IMR-90 (cell line): ENCODE measurements at regions not wholly inside any gene's neighbourhood (a gene's known extent, or its start where the extent isn't known, plus 50 kb on each side); places are given as distances from the start of the nearest gene placed in this dataset.
A peak's percentile ranks its signal among the peaks of the same experiment; 100 is the strongest.

Source experiments
- ATAC-seq: fragments of 200-7000 bp; cut with Tn5 transposase; 2 replicates; pipeline ENCODE4 v1.9.1; 2020; ENCODE audit warnings: low read depth, mild to moderate bottlenecking, moderate library complexity
- BruUV-seq: library from RNA; stranded (reverse); fragments of 400-500 nt; replicated peaks from 2 replicates; lab custom pipeline; 2021; lab: Mats Ljungman, UMichigan
- CTCF ChIA-PET: fragments of 300-600 bp; formaldehyde crosslinking; extraction: SDS; loops from one replicate; lab custom pipeline; 2021; ENCODE audit warnings: antibody characterized with exemption; lab: Yijun Ruan, JAX
- POLR2A ChIA-PET: fragments of 300-600 bp; sonication (Branson Sonifier 250); formaldehyde crosslinking; loops from one replicate; lab custom pipeline; 2022; ENCODE audit warnings: antibody characterized with exemption; ENCODE audit not compliant: unreplicated experiment; lab: Charles Lee
- DNase-seq: peaks from one replicate; pipeline ENCODE4 v3.0.0; 2013
- H2AFZ ChIP-seq: replicated peaks from 2 replicates; pipeline ENCODE3; 2013; ENCODE audit warnings: low read length, mild to moderate bottlenecking; ENCODE audit not compliant: poor library complexity
- H2AK5ac ChIP-seq: 2 replicates; pipeline ENCODE4 v1.6.1; 2013; ENCODE audit warnings: low read depth, low read length, inconsistent platforms
- H2AK9ac ChIP-seq: replicated peaks from 2 replicates; pipeline ENCODE3; 2013; ENCODE audit warnings: mild to moderate bottlenecking, low read depth, low read length, moderate library complexity; ENCODE audit not compliant: poor library complexity
- H2BK120ac ChIP-seq: 2 replicates; pipeline ENCODE4 v1.6.1; 2013; ENCODE audit warnings: low read depth, low read length, inconsistent platforms
- H2BK15ac ChIP-seq: 3 replicates; pipeline ENCODE4 v1.6.1; 2013; ENCODE audit warnings: low read depth, low read length, inconsistent platforms
- H2BK20ac ChIP-seq: 2 replicates; pipeline ENCODE4 v1.6.1; 2013; ENCODE audit warnings: low read depth, mild to moderate bottlenecking, inconsistent platforms, low read length, moderate library complexity
- H2BK5ac ChIP-seq: 2 replicates; pipeline ENCODE4 v1.6.1; 2013; ENCODE audit warnings: mild to moderate bottlenecking, low read depth, low read length, inconsistent platforms; ENCODE audit not compliant: poor library complexity, severe bottlenecking
- H3K14ac ChIP-seq: replicated peaks from 2 replicates; pipeline ENCODE4 v1.6.1; 2013; ENCODE audit warnings: low read depth, low read length, inconsistent platforms
- H3K18ac ChIP-seq: 2 replicates; pipeline ENCODE4 v1.6.1; 2013; ENCODE audit warnings: low read depth, low read length, control low read depth
- H3K23ac ChIP-seq: 2 replicates; pipeline ENCODE4 v1.6.1; 2013; ENCODE audit warnings: low read depth, low read length, inconsistent platforms
- H3K27ac ChIP-seq: 2 replicates; pipeline ENCODE4 v1.5.1; 2013; ENCODE audit warnings: mild to moderate bottlenecking, control low read depth, low read length; ENCODE audit not compliant: insufficient read depth
- H3K27me3 ChIP-seq: 2 replicates; pipeline ENCODE4 v1.6.1; 2013; ENCODE audit warnings: low read length; ENCODE audit not compliant: control insufficient read depth, insufficient read depth
- H3K36me3 ChIP-seq: 2 replicates; pipeline ENCODE4 v1.6.1; 2013; ENCODE audit warnings: low read length, mixed read lengths; ENCODE audit not compliant: control insufficient read depth, insufficient read depth
- H3K4ac ChIP-seq: 2 replicates; pipeline ENCODE4 v1.6.1; 2013; ENCODE audit warnings: low read depth, low read length, inconsistent platforms
- H3K4me1 ChIP-seq: 2 replicates; pipeline ENCODE4 v1.6.1; 2013; ENCODE audit warnings: low read length, mixed read lengths; ENCODE audit not compliant: control insufficient read depth, insufficient read depth
- H3K4me2 ChIP-seq: 2 replicates; pipeline ENCODE4 v1.6.1; 2013; ENCODE audit warnings: low read depth, mild to moderate bottlenecking, control low read depth, low read length, moderate library complexity
- H3K4me3 ChIP-seq: 2 replicates; pipeline ENCODE4 v1.5.1; 2013; ENCODE audit warnings: low read depth, mild to moderate bottlenecking, control low read depth, low read length, moderate library complexity; ENCODE audit not compliant: insufficient read depth
- H3K56ac ChIP-seq: 2 replicates; pipeline ENCODE4 v1.6.1; 2013; ENCODE audit warnings: low read length, inconsistent platforms; ENCODE audit not compliant: insufficient read depth; ENCODE audit errors: extremely low read depth
- H3K79me1 ChIP-seq, 2 experiments: 2 replicates each; pipeline ENCODE4 v1.6.1; 2013; ENCODE audit warnings: low read length in 2 of 2, inconsistent platforms in 1 of 2, low read depth in 1 of 2
- H3K9ac ChIP-seq: 2 replicates; pipeline ENCODE4 v1.6.1; 2013; ENCODE audit warnings: low read depth, low read length, control low read depth
- H3K9me1 ChIP-seq: 2 replicates; pipeline ENCODE4 v1.6.1; 2013; ENCODE audit warnings: low read length, inconsistent platforms; ENCODE audit not compliant: insufficient read depth
- H3K9me3 ChIP-seq: 2 replicates; pipeline ENCODE4 v1.6.1; 2013; ENCODE audit warnings: low read length; ENCODE audit not compliant: control insufficient read depth, insufficient read depth
- H4K20me1 ChIP-seq: 2 replicates; pipeline ENCODE4 v1.6.1; 2013; ENCODE audit warnings: low read length, inconsistent platforms; ENCODE audit not compliant: insufficient read depth
- H4K5ac ChIP-seq: 2 replicates; pipeline ENCODE4 v1.6.1; 2013; ENCODE audit warnings: mild to moderate bottlenecking, low read depth, low read length, control low read depth
- H4K8ac ChIP-seq, 2 experiments: 2 replicates each; pipeline ENCODE4 v1.6.1; 2013; ENCODE audit warnings: low read depth in 2 of 2, low read length in 2 of 2, control low read depth in 1 of 2, inconsistent platforms in 1 of 2
- H4K91ac ChIP-seq: 2 replicates; pipeline ENCODE4 v1.6.1; 2013; ENCODE audit warnings: low read depth, low read length, inconsistent platforms; ENCODE audit not compliant: insufficient read depth
- FOS ChIP-seq: fragments of 150-350 bp; IDR thresholded peaks from 2 replicates; pipeline ENCODE4 v1.6.1; 2016; ENCODE audit warnings: low read depth, low read length
- MAFK ChIP-seq: IDR thresholded peaks from 2 replicates; pipeline ENCODE4 v1.6.1; 2012; ENCODE audit warnings: low read depth, low read length, improper control_type of control experiment
- NFE2L2 ChIP-seq: fragments of 150-350 bp; IDR thresholded peaks from 2 replicates; pipeline ENCODE4 v1.6.1; 2016; ENCODE audit warnings: low read depth, mild to moderate bottlenecking, low read length
- POLR2A ChIP-seq: IDR thresholded peaks from 2 replicates; pipeline ENCODE4 v1.6.1; 2012; ENCODE audit warnings: mild to moderate bottlenecking, low read depth, low read length
- RAD21 ChIP-seq: IDR thresholded peaks from 2 replicates; pipeline ENCODE4 v1.6.1; 2012; ENCODE audit warnings: low read length, improper control_type of control experiment
- RCOR1 ChIP-seq: IDR thresholded peaks from 2 replicates; pipeline ENCODE4 v1.6.1; 2012; ENCODE audit warnings: mild to moderate bottlenecking, low read length, improper control_type of control experiment; ENCODE audit not compliant: insufficient replicate concordance
- SMC3 ChIP-seq: fragments of 150-350 bp; IDR thresholded peaks from 2 replicates; pipeline ENCODE4 v1.6.1; 2016; ENCODE audit warnings: low read depth, mild to moderate bottlenecking, antibody characterized with exemption, low read length, moderate library complexity
- WGBS, 2 experiments: methylation state at CpG; one replicate each; pipeline versions ENCODE4 v1.1.5 to v1.1.7; 2013; ENCODE audit warnings: missing lambda C conversion rate in 2 of 2; ENCODE audit not compliant: insufficient read length in 1 of 2; ENCODE audit errors: extremely low coverage in 2 of 2; 5-methylcytosine and 5-hydroxymethylcytosine counted together
- dilution Hi-C: fragments of 300-500 bp; cut with HindIII; formaldehyde crosslinking; loops from one replicate; pipeline ENCODE4 v1.14.3; 2018; ENCODE audit warnings: low sequenced_read_pairs; ENCODE audit not compliant: unreplicated experiment
- in situ Hi-C: fragments of 300-500 bp; cut with MboI; formaldehyde crosslinking; loops from 3 replicates; pipeline ENCODE4 v1.14.3; 2019; ENCODE audit warnings: low sequenced_read_pairs, inconsistent platforms, mixed read lengths
- intact Hi-C: fragments of 100-400 bp; cut with micrococcal nuclease; formaldehyde crosslinking; loops from 2 replicates; pipeline ENCODE4 v1.10.0; 2022

GRCh38 chr5:2453781-2454180 lies 297.7 kb downstream of the IRX2 start:
- H2BK15ac ChIP-seq, result no peak overlapping the region
- no peak overlapping the region for H3K9ac ChIP-seq
- H2BK20ac ChIP-seq, result no peak overlapping the region
- ChIA-PET POLR2A (no interaction called here), CTCF (no interaction called here)
- TF ChIP-seq NFE2L2, result no peak
- no peak for TF ChIP-seq FOS
- TF ChIP-seq RCOR1, result no peak
- TF ChIP-seq RAD21, result no peak
- no peak for TF ChIP-seq SMC3
- no peak for TF ChIP-seq POLR2A
- no peak for TF ChIP-seq MAFK
- H3K9me1 ChIP-seq, result no peaks in the 10 kb centered on the region
- no peak overlapping the region for H2AFZ ChIP-seq
- dilution Hi-C loops (no loop called here), intact Hi-C loops (no loop called here), in situ Hi-C loops (no loop called here)
- DNase-seq (no peak), ATAC-seq (no peak)
- no peaks in the 10 kb centered on the region for H3K27me3 ChIP-seq
- H3K36me3 ChIP-seq, result no peaks in the 10 kb centered on the region
- BruUV-seq, result no TSS peak
- H4K91ac ChIP-seq, result no peak overlapping the region
- no peak overlapping the region for H3K18ac ChIP-seq
- no peak overlapping the region for H2AK9ac ChIP-seq
- no peak overlapping the region for H2AK5ac ChIP-seq
- H2BK5ac ChIP-seq, result peak overlapping the region; percentile 39
- no peak overlapping the region for H3K56ac ChIP-seq
- H4K5ac ChIP-seq, result no peak overlapping the region
- H3K4ac ChIP-seq, result no peak overlapping the region
- H3K4me2 ChIP-seq, result no peak overlapping the region
- no peaks in the 10 kb centered on the region for H3K79me1 ChIP-seq
- no peak overlapping the region for H2BK120ac ChIP-seq
- WGBS, 2 experiments, result no CpG with 5 or more reads among the region's 3 CpGs
- no peak overlapping the region for H4K8ac ChIP-seq
- H3K4me1 ChIP-seq, result no peaks in the 10 kb centered on the region
- H4K20me1 ChIP-seq, result no peaks in the 10 kb centered on the region
- H3K27ac ChIP-seq, result no peak overlapping the region
- H3K9me3 ChIP-seq, result peaks cover 22% of the 10 kb centered on the region
- H3K23ac ChIP-seq, result no peak overlapping the region
- no peak overlapping the region for H3K4me3 ChIP-seq
- no peak overlapping the region for H3K14ac ChIP-seq
